HG03039 (cell line): ENCODE measurements at regions not wholly inside any gene's neighbourhood (a gene's known extent, or its start where the extent isn't known, plus 50 kb on each side); places are given as distances from the start of the nearest gene placed in this dataset.
"Not testable (repeated sequence)": the region's sequence is repeated elsewhere in the genome, so short reads cannot be mapped to it uniquely, and the experiment has no call there.

Source experiments
- ATAC-seq: cut with Tn5 transposase; IDR thresholded peaks from one replicate; pipeline ENCODE4 v1.9.1; 2021; ENCODE audit warnings: mild to moderate bottlenecking, moderate library complexity; ENCODE audit not compliant: unreplicated experiment

DNA sequence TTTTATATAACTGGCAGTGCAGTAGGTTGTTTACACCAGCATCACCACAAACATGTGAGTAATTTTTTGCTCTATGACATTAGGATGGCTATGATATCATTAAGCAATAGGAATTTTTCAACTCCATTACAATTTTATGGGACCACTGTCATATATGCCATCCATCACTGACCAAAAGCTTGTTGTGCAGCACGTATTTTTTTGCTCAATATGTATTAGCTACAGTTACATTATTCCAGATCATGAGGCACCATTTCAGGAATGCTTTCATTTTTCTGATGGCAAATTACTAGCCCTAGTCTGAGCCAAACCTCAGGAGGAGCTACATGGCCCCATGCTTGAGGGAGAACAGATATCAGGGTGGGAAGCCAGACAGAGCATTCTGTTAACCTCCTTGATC is 56.8 kb upstream of the DCLK2 start:
- no peak for ATAC-seq

GRCh38 chr4:150023489-150023888 is 54.8 kb upstream of the DCLK2 start:
- ATAC-seq: no peak

GRCh38 chr4:150026987-150027386 is 51.3 kb upstream of the DCLK2 start:
- ATAC-seq: not testable (repeated sequence)
